ENCODE measurements at regions not wholly inside any gene's neighbourhood (a gene's known extent, or its start where the extent isn't known, plus 50 kb on each side); places are given as distances from the start of the nearest gene placed in this dataset.

DNA sequence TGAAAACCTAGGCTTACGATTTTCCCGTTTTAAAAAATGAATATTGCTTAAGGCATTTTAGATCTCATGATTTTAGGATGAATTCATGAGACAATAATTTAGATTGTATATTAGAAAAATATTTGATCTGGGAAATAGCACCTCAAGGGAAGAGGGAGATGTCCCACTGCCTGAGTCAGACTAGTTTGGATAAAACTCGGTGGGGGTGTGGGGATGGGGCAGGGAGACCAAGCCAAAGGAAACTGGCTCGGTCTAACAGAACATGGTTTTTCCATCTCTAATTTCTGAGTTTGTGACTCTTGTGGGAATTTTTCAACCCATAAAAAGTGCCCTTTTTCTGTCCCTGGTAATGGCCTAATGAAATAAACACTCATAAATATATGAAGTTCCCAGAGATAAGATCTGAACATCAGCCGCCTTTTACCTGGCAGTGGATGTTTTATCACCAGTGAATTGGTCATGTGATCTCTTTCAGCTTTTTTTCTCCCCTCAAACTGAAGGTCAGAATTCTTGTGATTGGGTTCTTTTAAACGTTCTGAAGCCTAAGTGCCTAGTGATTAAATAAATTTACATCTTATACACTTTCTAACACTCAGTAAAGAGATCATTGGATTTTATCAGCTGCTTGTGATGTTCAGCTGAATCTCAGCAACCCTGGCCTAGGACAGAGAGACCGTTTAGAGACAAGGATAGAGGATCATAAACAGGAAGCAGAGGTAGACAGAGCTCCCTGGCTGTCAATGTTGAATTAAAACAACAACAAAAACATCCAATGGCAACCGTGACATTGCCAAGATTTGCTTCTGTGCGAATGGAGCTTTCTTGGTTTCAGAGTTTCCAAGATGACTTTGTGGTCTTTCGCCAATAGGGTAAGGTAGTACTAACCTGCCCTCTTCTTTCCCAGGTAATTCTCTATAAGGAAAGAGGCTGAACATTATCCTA is 1038.2 kb downstream of the MCTP2 start:
- DNase-seq: no peak

DNA sequence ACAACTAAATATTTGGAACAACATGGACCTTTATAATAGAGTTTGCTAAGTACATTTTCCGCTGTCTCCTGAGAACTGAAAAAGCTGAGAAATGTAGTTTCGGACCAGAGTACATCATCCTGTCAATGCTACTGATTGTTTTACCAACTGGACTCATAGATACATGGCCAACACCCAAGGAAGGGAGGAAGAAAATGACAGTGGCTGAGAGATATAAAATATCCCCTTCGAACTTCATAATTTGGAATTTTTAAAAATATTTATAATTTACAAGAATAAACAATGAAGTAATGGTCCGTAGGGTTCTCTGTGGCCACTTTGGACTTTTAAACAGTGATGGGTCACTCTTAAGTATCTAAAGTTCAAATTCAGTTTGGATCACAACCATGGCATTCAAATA is 1042.7 kb downstream of the MCTP2 start:
- DNase-seq: no peak

DNA sequence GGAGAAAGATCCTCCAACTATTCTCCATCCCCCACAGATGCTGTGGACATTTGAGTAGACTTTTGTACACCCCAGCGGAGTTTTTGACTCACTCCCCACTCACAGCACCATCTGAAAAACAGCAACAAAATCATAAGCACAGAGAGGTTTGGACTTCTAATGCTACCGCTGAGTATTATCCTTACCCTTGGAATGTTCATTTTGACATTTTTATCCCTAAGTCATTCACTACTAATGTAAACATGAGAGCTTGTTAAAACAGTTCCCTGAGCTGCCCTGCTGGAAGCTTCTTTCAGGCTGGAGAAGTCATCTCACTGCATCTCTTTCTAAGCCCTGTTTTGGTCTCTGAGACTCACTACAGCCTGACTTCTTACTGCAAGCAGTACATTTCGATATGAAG is 1045.9 kb downstream of the MCTP2 start:
- DNase-seq: no peak

- DNase-seq: no peak
These were observed 1047.3 kb downstream of the MCTP2 start for GRCh38 chr15:95278532-95279245.

DNA sequence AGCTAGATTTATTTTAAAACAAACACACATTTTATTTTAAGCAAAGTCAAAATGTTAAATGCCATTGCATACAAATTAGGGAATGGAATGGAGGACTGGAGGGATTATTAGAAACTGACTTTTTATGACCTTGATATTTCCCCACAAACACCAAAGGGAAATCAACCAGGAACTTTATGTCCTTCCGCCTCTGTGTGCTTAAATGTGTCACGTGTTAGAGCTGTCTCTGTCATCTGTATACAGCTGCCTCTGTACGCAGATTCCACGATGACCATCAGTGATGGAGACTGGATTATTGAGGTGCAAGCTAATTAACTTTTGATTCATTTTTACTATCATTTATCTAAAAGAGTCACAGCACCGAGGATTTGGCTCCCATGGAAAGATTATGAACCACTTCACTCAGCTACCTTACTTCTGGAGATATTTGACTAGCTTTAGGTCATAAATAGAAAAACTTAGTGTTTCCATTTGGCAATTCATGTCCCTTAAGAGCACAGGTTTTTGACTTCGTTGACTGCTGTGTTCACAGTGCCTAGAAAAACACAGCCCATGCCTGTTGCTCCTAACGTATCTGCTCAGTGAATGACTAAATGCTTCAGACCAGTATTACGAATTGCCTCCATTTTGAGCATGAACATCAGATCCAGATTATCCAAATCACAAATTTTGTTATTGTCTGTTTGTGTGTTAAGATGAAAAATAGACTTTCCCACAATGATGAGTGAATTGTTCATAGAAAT is 1048.1 kb downstream of the MCTP2 start:
- DNase-seq: no peak

- no peak for DNase-seq
These were observed 1049.3 kb downstream of the MCTP2 start for GRCh38 chr15:95280711-95281110.

DNA sequence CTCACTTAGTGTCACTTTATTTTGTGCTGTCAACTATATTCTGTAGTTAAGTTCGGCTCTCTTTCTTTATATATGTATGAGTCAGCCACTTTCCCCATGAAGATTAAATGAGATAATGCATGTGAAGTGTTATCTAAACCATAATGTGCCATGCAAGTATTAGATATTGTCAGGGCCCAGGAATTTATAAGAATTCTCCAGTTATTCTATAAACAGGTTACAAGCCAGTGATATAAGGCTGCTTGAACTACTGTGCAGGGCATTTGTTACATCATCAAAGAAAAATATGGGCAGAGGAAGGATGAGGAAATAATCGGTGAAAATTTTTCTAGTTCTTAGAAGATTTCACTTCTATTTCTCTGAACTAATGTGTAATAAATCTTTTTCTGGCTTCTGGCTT is 1049.0 kb upstream of the NR2F2 start:
- DNase-seq: no peak

- DNase-seq: no peak
These were observed 1046.0 kb upstream of the NR2F2 start for GRCh38 chr15:95284492-95284891.

DNA sequence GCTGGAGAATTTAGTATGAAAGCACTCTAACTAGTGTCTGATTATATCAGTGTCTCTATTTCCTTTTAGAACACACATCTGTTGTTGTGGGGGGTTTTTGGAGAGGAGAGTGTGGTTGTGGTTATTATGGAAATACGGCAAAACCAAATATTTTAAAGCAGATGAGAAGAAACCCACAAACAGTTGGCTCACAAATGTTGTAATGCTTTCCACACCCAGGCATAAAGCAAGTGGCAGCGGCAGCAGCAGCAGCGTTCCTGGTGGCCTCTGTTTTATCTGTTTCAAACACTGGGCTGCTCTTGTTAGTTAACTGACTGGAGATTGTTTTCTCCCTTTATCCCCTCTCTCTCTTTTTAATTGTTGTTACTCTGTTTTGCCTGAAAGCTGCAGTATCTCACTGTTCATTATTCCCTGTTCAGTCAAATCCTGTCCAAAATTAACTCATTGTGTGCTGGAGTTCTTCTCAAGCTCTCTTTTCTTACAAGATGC is 1045.5 kb upstream of the NR2F2 start:
- peak; percentile 82 for DNase-seq

- DNase-seq: no peak
These were observed 1044.1 kb upstream of the NR2F2 start for GRCh38 chr15:95286352-95286880.

- DNase-seq: no peak
These were observed 1042.8 kb upstream of the NR2F2 start for GRCh38 chr15:95287720-95288103.

- DNase-seq: no peak
These were observed 1041.9 kb upstream of the NR2F2 start for GRCh38 chr15:95288626-95289025.

DNA sequence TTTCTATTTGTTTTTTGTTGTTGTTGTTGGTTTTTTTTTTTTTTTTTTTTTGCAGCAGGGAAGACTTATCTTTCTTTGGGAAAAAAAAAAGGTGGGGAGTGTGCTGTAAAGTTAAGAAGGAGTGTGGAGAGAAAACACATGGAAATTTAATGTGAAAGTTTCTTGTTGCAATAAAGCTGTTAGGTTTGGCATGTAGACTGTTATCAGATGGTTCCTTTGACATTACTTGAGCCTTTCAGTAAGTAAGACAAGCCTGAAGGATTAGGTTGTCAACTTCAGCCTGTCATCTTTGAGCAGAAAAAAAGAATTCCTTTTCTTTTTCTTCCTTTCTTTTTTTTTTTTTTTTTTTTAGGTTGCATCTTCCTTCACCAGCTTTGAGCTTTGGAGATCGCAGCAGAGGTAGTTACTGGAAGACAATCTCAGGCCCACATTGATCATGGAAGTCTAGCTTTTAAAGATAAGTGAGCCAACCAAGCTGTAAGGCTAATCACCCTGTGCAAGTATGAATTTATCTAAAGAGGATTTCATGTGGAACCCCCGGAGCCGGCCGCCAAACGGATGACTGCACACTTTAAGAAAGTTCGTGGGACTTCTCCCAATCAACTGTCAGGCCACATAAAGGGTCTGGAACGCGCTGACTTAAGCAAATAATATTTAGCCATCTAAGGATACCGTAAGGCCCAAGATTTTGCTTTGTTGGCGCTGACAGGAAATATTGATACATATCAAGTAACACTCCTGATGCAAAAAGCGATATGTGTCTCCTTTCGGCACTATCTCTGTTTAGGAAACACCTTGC is 1040.1 kb upstream of the NR2F2 start:
- no peak for DNase-seq

DNA sequence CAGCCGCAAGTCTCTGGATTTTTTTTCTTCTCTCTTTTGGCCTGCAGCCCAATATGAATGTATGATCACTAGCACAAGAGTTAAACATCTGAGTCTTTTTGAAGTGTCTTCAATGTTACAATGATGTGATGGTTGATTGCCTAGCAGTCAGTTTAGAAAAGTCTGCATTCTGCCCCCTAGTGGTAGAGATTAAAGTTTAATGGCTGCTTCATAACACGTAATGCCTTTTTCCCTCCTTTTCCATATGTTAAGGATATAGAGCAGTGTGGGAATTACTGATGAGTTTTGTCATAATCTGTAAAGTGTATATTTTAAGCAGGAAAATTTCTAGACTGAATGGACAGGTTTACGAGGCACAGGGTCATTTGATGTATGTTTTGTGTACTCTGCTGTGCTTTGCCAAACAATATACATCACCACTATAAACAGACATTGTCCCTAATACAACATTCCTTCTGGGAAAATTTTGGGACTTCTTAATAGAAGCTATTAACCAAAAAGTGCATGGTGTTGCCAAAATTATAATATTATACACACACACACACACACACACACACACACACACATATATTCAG is 1038.5 kb upstream of the NR2F2 start:
- no peak for DNase-seq

- no peak for DNase-seq
These were observed 1037.6 kb upstream of the NR2F2 start for GRCh38 chr15:95292785-95293450.

DNA sequence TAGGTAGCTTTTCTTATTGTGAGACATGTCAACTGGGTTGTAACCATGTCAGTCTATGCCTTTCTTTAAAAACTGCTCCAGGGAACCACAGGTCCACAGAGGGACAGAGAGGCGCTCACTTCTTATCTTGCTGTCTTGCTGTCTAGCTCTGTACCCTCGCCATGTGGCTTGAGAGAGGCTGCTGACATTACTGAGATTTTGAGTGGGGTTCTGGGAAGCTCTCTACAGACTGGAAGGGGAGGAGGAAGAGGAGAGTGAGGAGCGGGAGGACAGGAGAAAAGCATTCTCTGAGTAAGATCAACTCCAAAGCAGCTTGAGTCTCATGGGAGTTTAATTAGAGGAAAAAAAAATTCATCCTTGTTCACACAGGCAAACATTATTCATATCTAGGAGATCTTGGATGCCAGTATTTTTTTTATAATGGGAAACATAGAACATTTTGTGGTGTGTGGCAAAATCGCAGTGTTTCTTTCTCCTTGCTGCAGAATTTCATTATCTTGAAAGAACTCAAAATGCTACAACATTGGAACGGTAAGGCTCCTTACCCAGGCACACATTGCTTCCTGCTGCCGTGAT is 1037.0 kb upstream of the NR2F2 start:
- no peak for DNase-seq

- DNase-seq: no peak
These were observed 1035.1 kb upstream of the NR2F2 start for GRCh38 chr15:95295363-95295762.

DNA sequence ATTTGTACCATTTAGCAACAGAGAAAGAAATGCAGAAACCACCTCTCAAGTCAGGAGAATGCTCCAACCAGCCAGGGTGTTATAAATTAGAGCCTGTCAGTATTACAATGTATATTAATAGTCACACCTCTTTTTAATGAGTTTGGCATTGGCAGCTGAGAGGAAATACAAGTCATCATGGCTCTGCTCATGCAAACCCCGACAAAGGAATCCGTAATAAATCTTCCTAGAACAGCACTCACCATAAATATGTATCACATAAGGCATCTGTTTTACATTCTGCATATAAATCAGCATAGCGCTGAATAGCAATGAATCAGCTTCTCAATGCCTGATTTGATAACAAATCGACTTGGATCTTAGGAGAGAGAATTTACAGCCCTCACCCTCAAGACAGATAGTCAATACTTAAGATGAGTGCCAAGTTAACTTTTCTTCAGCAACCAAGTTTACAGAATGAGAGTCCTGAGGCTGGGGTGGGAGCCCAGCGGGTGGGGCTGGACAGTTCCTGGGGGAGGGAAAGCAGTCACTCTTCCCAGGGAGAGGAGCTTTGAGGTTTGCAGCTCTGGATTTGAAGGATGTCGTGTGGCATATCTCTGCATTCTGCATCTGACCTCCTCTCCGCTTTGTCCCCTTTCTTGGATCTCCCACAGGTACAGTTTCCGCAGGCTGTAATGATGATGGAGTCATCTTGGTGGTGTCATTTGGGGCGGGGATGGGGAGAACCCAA is 1034.4 kb upstream of the NR2F2 start:
- no peak for DNase-seq

- DNase-seq: no peak
These were observed 1033.9 kb upstream of the NR2F2 start for GRCh38 chr15:95296643-95297042.

DNA sequence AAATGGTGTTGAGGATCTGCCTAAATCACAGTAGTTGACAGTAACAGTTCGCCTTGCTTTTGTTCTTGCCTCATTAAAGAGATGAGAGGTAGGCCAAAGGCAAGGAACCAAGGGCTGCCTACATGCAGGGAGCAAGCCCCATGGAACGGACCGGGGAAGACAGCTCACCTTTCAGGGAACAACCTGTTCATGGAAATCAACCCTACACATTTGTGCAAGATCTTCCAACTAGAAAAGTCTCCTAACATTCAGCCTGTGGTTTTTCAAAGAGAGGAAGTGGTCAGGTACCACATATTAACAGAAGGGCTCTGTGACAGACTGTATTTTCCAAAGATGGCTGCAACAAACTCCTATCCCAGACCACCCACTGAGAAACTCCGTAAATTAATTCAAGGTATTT is 1031.8 kb upstream of the NR2F2 start:
- peak; percentile 47 for DNase-seq

All from GF-D8 (cell line).